ENCODE measurements at regions not wholly inside any gene's neighbourhood (a gene's known extent, or its start where the extent isn't known, plus 50 kb on each side); places are given as distances from the start of the nearest gene placed in this dataset.

GRCh38 chr7:35351466-35351865 is 97.6 kb upstream of the TBX20 start:
- TF ChIP-seq CTCF (IDR thresholded peaks at IDR 0.05; ENCODE audit: low read length) = no peak
- TF ChIP-seq EZH2 (IDR thresholded peaks at IDR 0.05; ENCODE audit: borderline replicate concordance, low read length) = no peak

All from OCI-LY1 (cell line).